ENCODE measurements at regions not wholly inside any gene's neighbourhood (a gene's known extent, or its start where the extent isn't known, plus 50 kb on each side); places are given as distances from the start of the nearest gene placed in this dataset.
"Not testable (repeated sequence)": the region's sequence is repeated elsewhere in the genome, so short reads cannot be mapped to it uniquely, and the experiment has no call there.

GRCh38 chr17:53088481-53088880, 734.2 kb upstream of the KIF2B start:
- no peak for DNase-seq

GRCh38 chr17:53061446-53061845, 761.3 kb upstream of the KIF2B start:
- DNase-seq, result no peak

GRCh38 chr17:53058031-53058430, 764.7 kb upstream of the KIF2B start:
- no peak for DNase-seq

- DNase-seq, result no peak
Measured at GRCh38 chr17:53046781-53047180, 775.9 kb upstream of the KIF2B start.

GRCh38 chr17:53039981-53040380, 782.7 kb upstream of the KIF2B start:
- no peak for DNase-seq

GRCh38 chr17:53033297-53033696, 789.4 kb upstream of the KIF2B start:
- DNase-seq, result no peak

GRCh38 chr17:53032861-53033271, 789.9 kb upstream of the KIF2B start:
- DNase-seq, result no peak

GRCh38 chr17:53017227-53017626, 805.5 kb upstream of the KIF2B start:
- DNase-seq, result no peak

GRCh38 chr17:53016085-53016484, 806.6 kb upstream of the KIF2B start:
- DNase-seq, result no peak

GRCh38 chr17:53012364-53012763, 810.4 kb upstream of the KIF2B start:
- no peak for DNase-seq

- no peak for DNase-seq
Measured at GRCh38 chr17:53006006-53006405, 816.7 kb upstream of the KIF2B start.

- no peak for DNase-seq
Measured at GRCh38 chr17:53004902-53005301, 817.8 kb upstream of the KIF2B start.

GRCh38 chr17:52995881-52996280, 826.8 kb upstream of the KIF2B start:
- no peak for DNase-seq

GRCh38 chr17:52995147-52995546, 827.6 kb upstream of the KIF2B start:
- DNase-seq, result no peak

GRCh38 chr17:52986056-52986662, 827.6 kb upstream of the CA10 start:
- DNase-seq, result no peak

GRCh38 chr17:52982331-52982730, 823.8 kb upstream of the CA10 start:
- DNase-seq, result no peak

GRCh38 chr17:52979921-52980320, 821.4 kb upstream of the CA10 start:
- no peak for DNase-seq

GRCh38 chr17:52965856-52966255, 807.3 kb upstream of the CA10 start:
- DNase-seq, result no peak

GRCh38 chr17:52961751-52962150, 803.2 kb upstream of the CA10 start:
- not testable (repeated sequence) for DNase-seq

GRCh38 chr17:52957411-52957810, 798.9 kb upstream of the CA10 start:
- DNase-seq, result peak in 1 of 51 donors; percentile 1

GRCh38 chr17:52947418-52947817, 788.9 kb upstream of the CA10 start:
- no peak for DNase-seq

- DNase-seq, result no peak
Measured at GRCh38 chr17:52938623-52939230, 780.2 kb upstream of the CA10 start.

GRCh38 chr17:52930581-52930980, 772.1 kb upstream of the CA10 start:
- DNase-seq, result no peak

GRCh38 chr17:52930145-52930544, 771.6 kb upstream of the CA10 start:
- DNase-seq, result no peak
